Neural cell (in vitro differentiated cells): ENCODE measurements at regions not wholly inside any gene's neighbourhood (a gene's known extent, or its start where the extent isn't known, plus 50 kb on each side); places are given as distances from the start of the nearest gene placed in this dataset.

ENCODE experiments used
- RAD21 ChIP-seq: fragments of 450-650 bp; conservative IDR thresholded peaks from 2 replicates; pipeline ENCODE4 v1.6.1; 2014; ENCODE audit warnings: antibody characterized with exemption, mild to moderate bottlenecking, moderate library complexity
- TF ChIP-seq, protein P1 (sequence below): fragments of 450-650 bp; IDR thresholded peaks from 2 replicates; pipeline ENCODE4 v1.5.1; 2014; ENCODE audit warnings: antibody characterized with exemption, mild to moderate bottlenecking, moderate library complexity; ENCODE audit not compliant: poor library complexity, severe bottlenecking

DNA sequence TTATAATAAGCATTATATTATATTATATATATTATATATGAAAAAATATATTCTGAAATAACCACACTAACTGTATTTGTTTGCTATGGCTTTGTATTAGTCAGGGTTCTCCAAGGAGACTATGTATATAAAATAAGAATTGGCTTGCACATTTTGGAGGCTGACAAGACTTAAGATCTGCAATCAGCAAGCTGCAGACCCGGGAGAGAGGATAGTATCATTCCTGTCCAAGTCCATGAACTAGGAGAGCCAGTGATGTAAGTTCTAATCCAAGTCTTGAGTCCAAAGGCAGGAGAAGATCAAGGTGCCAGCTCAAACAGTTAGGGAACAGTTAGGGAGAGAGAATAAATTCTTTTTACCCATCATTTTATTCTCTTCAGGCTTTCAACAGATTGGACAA lies 639.5 kb downstream of the PLPP3 start:
- TF ChIP-seq, protein P1, sequence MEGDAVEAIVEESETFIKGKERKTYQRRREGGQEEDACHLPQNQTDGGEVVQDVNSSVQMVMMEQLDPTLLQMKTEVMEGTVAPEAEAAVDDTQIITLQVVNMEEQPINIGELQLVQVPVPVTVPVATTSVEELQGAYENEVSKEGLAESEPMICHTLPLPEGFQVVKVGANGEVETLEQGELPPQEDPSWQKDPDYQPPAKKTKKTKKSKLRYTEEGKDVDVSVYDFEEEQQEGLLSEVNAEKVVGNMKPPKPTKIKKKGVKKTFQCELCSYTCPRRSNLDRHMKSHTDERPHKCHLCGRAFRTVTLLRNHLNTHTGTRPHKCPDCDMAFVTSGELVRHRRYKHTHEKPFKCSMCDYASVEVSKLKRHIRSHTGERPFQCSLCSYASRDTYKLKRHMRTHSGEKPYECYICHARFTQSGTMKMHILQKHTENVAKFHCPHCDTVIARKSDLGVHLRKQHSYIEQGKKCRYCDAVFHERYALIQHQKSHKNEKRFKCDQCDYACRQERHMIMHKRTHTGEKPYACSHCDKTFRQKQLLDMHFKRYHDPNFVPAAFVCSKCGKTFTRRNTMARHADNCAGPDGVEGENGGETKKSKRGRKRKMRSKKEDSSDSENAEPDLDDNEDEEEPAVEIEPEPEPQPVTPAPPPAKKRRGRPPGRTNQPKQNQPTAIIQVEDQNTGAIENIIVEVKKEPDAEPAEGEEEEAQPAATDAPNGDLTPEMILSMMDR = no peak
- no peak for TF ChIP-seq RAD21
